IPS-20b (cell line): ENCODE measurements at regions not wholly inside any gene's neighbourhood (a gene's known extent, or its start where the extent isn't known, plus 50 kb on each side); places are given as distances from the start of the nearest gene placed in this dataset.

Source experiments
- H3K27ac ChIP-seq: one replicate; pipeline ENCODE4 v1.5.1; 2013; ENCODE audit warnings: low read length
- H3K27me3 ChIP-seq: 2 replicates; pipeline ENCODE4 v1.6.1; 2013; ENCODE audit warnings: mild to moderate bottlenecking, low read length, inconsistent platforms; ENCODE audit not compliant: insufficient read depth
- H3K36me3 ChIP-seq: 2 replicates; pipeline ENCODE4 v1.6.1; 2013; ENCODE audit warnings: low read depth, mild to moderate bottlenecking, inconsistent platforms, low read length, moderate library complexity; ENCODE audit not compliant: insufficient read depth
- H3K4me1 ChIP-seq: 2 replicates; pipeline ENCODE4 v1.6.1; 2013; ENCODE audit warnings: mild to moderate bottlenecking, control low read depth, inconsistent platforms, low read length, moderate library complexity; ENCODE audit not compliant: insufficient read depth
- H3K4me3 ChIP-seq: 2 replicates; pipeline ENCODE4 v1.5.1; 2013; ENCODE audit warnings: mild to moderate bottlenecking, low read length, inconsistent platforms
- H3K9ac ChIP-seq: 2 replicates; pipeline ENCODE4 v1.6.1; 2013; ENCODE audit warnings: low read depth, mild to moderate bottlenecking, inconsistent platforms, low read length, moderate library complexity
- H3K9me3 ChIP-seq: 2 replicates; pipeline ENCODE4 v1.6.1; 2013; ENCODE audit warnings: mild to moderate bottlenecking, low read depth, low read length, inconsistent platforms; ENCODE audit not compliant: insufficient read depth

GRCh38 chr4:92182736-92183407 is 120.9 kb upstream of the GRID2 start:
- no peaks in the 10 kb centered on the region for H3K4me1 ChIP-seq
- no peaks in the 10 kb centered on the region; the same call in 1 of the 2 replicates for H3K9me3 ChIP-seq
- no peak overlapping the region for H3K27ac ChIP-seq
- no peaks in the 10 kb centered on the region for H3K36me3 ChIP-seq
- no peaks in the 10 kb centered on the region; the same call in 1 of the 2 replicates for H3K27me3 ChIP-seq
- no peak overlapping the region for H3K4me3 ChIP-seq
- H3K9ac ChIP-seq: no peak overlapping the region

GRCh38 chr4:92183825-92184224 is 119.9 kb upstream of the GRID2 start:
- Histone ChIP-seq H3K36me3 (no peaks in the 10 kb centered on the region), H3K27ac (no peak overlapping the region), H3K4me3 (no peak overlapping the region), H3K27me3 (no peaks in the 10 kb centered on the region; the same call in 1 of the 2 replicates), H3K4me1 (no peaks in the 10 kb centered on the region), H3K9ac (no peak overlapping the region), H3K9me3 (no peaks in the 10 kb centered on the region; the same call in 1 of the 2 replicates)

- no peaks in the 10 kb centered on the region; the same call in 1 of the 2 replicates for H3K27me3 ChIP-seq
- H3K4me1 ChIP-seq: no peaks in the 10 kb centered on the region
- no peak overlapping the region for H3K27ac ChIP-seq
- H3K36me3 ChIP-seq: no peaks in the 10 kb centered on the region
- H3K9me3 ChIP-seq: no peaks in the 10 kb centered on the region; the same call in 1 of the 2 replicates
- H3K9ac ChIP-seq: no peak overlapping the region
- H3K4me3 ChIP-seq: no peak overlapping the region
Observed at GRCh38 chr4:92184566-92184965, 119.2 kb upstream of the GRID2 start.

- Histone ChIP-seq H3K9ac (no peak overlapping the region), H3K27me3 (no peaks in the 10 kb centered on the region; the same call in 1 of the 2 replicates), H3K9me3 (no peaks in the 10 kb centered on the region; the same call in 1 of the 2 replicates), H3K27ac (no peak overlapping the region), H3K36me3 (no peaks in the 10 kb centered on the region), H3K4me3 (no peak overlapping the region), H3K4me1 (no peaks in the 10 kb centered on the region)
Observed at GRCh38 chr4:92186239-92186638, 117.5 kb upstream of the GRID2 start.

GRCh38 chr4:92189146-92189545 is 114.6 kb upstream of the GRID2 start:
- Histone ChIP-seq H3K4me3 (no peak overlapping the region), H3K9ac (no peak overlapping the region), H3K27ac (no peak overlapping the region), H3K36me3 (no peaks in the 10 kb centered on the region), H3K4me1 (no peaks in the 10 kb centered on the region), H3K9me3 (no peaks in the 10 kb centered on the region), H3K27me3 (no peaks in the 10 kb centered on the region; the same call in 1 of the 2 replicates)

GRCh38 chr4:92198711-92199110 is 105.1 kb upstream of the GRID2 start:
- H3K4me3 ChIP-seq: no peak overlapping the region
- H3K27me3 ChIP-seq: no peaks in the 10 kb centered on the region
- H3K36me3 ChIP-seq: no peaks in the 10 kb centered on the region
- H3K9me3 ChIP-seq: no peaks in the 10 kb centered on the region
- no peaks in the 10 kb centered on the region for H3K4me1 ChIP-seq
- no peak overlapping the region for H3K27ac ChIP-seq
- no peak overlapping the region for H3K9ac ChIP-seq

- Histone ChIP-seq H3K27me3 (no peaks in the 10 kb centered on the region), H3K27ac (no peak overlapping the region), H3K9ac (no peak overlapping the region), H3K9me3 (no peaks in the 10 kb centered on the region), H3K36me3 (no peaks in the 10 kb centered on the region), H3K4me3 (no peak overlapping the region), H3K4me1 (peaks cover 2% of the 10 kb centered on the region; the same call in 1 of the 2 replicates)
Observed at GRCh38 chr4:92199135-92199534, 104.6 kb upstream of the GRID2 start.

- no peaks in the 10 kb centered on the region for H3K9me3 ChIP-seq
- H3K27ac ChIP-seq: no peak overlapping the region
- H3K4me3 ChIP-seq: no peak overlapping the region
- H3K36me3 ChIP-seq: no peaks in the 10 kb centered on the region
- H3K27me3 ChIP-seq: no peaks in the 10 kb centered on the region
- H3K9ac ChIP-seq: no peak overlapping the region
- no peaks in the 10 kb centered on the region for H3K4me1 ChIP-seq
Observed at GRCh38 chr4:92210906-92211305, 92.9 kb upstream of the GRID2 start.

- H3K27me3 ChIP-seq: no peaks in the 10 kb centered on the region
- no peaks in the 10 kb centered on the region for H3K36me3 ChIP-seq
- no peaks in the 10 kb centered on the region for H3K4me1 ChIP-seq
- no peak overlapping the region for H3K4me3 ChIP-seq
- H3K9me3 ChIP-seq: no peaks in the 10 kb centered on the region
- no peak overlapping the region for H3K9ac ChIP-seq
- H3K27ac ChIP-seq: no peak overlapping the region
Observed at GRCh38 chr4:92215476-92215875, 88.3 kb upstream of the GRID2 start.

GRCh38 chr4:92231511-92231910 is 72.3 kb upstream of the GRID2 start:
- H3K9ac ChIP-seq: no peak overlapping the region
- H3K27me3 ChIP-seq: peaks cover 10% of the 10 kb centered on the region
- no peak overlapping the region for H3K4me3 ChIP-seq
- no peak overlapping the region for H3K27ac ChIP-seq
- no peaks in the 10 kb centered on the region for H3K9me3 ChIP-seq
- H3K36me3 ChIP-seq: no peaks in the 10 kb centered on the region
- H3K4me1 ChIP-seq: no peaks in the 10 kb centered on the region

- no peak overlapping the region for H3K27ac ChIP-seq
- no peak overlapping the region for H3K4me3 ChIP-seq
- H3K9me3 ChIP-seq: no peaks in the 10 kb centered on the region
- H3K4me1 ChIP-seq: no peaks in the 10 kb centered on the region
- no peak overlapping the region for H3K9ac ChIP-seq
- H3K36me3 ChIP-seq: no peaks in the 10 kb centered on the region
- peaks cover 20% of the 10 kb centered on the region for H3K27me3 ChIP-seq
Observed at GRCh38 chr4:92232566-92232965, 71.2 kb upstream of the GRID2 start.

GRCh38 chr4:92234393-92235176 is 69.2 kb upstream of the GRID2 start:
- H3K9ac ChIP-seq: no peak overlapping the region
- H3K36me3 ChIP-seq: no peaks in the 10 kb centered on the region
- peaks cover 33% of the 10 kb centered on the region for H3K27me3 ChIP-seq
- no peak overlapping the region for H3K4me3 ChIP-seq
- H3K4me1 ChIP-seq: no peaks in the 10 kb centered on the region
- H3K27ac ChIP-seq: no peak overlapping the region
- H3K9me3 ChIP-seq: peaks cover 4% of the 10 kb centered on the region; the same call in 1 of the 2 replicates
